Loucy (cell line): ENCODE measurements at regions not wholly inside any gene's neighbourhood (a gene's known extent, or its start where the extent isn't known, plus 50 kb on each side); places are given as distances from the start of the nearest gene placed in this dataset.

Experiments
- EZH2phosphoT487 ChIP-seq: fragments of 200-600 bp; IDR thresholded peaks from 2 replicates; pipeline ENCODE4 v1.6.1; 2018; ENCODE audit warnings: antibody characterized with exemption, mild to moderate bottlenecking, moderate library complexity, borderline replicate concordance
- TF ChIP-seq, protein P1 (sequence below): fragments of 200-600 bp; sonication (generic); conservative IDR thresholded peaks from 2 replicates; pipeline ENCODE4 v1.5.1; 2014; ENCODE audit warnings: mild to moderate bottlenecking, antibody characterized with exemption, low read length

DNA sequence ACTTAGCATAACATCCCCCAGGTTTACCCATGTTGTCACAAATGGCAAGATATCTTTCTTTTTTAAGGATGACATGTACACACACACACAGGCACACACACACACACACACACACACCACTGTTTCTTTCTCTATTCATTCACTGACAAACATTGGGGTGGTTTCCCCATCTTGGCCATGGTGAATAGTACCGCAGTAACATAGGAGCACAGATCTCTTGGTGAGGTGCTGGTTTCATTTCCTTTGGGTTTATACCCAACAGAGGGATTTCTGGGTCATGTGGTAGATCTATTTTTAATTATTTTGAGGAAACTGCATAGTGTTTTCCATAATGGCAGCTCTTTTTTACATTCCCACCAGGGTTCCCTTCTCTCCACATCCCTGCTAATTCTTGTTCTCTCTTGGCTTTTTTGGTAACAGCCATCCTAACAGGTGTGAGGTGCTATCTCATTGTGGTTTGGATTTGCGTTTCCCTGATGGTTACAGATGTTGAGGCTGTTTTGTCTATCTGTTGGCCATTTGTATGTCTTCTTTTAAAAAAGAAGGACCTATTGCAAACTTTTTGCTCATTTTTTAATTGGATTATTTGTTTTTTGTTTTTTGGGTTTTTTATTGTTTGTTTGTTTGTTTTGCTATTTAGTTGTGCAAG, 251.7 kb upstream of the IRS2 start:
- TF ChIP-seq, protein P1, sequence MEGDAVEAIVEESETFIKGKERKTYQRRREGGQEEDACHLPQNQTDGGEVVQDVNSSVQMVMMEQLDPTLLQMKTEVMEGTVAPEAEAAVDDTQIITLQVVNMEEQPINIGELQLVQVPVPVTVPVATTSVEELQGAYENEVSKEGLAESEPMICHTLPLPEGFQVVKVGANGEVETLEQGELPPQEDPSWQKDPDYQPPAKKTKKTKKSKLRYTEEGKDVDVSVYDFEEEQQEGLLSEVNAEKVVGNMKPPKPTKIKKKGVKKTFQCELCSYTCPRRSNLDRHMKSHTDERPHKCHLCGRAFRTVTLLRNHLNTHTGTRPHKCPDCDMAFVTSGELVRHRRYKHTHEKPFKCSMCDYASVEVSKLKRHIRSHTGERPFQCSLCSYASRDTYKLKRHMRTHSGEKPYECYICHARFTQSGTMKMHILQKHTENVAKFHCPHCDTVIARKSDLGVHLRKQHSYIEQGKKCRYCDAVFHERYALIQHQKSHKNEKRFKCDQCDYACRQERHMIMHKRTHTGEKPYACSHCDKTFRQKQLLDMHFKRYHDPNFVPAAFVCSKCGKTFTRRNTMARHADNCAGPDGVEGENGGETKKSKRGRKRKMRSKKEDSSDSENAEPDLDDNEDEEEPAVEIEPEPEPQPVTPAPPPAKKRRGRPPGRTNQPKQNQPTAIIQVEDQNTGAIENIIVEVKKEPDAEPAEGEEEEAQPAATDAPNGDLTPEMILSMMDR: no peak
- no peak for TF ChIP-seq EZH2phosphoT487
